Activated CD8-positive, alpha-beta memory T cell treated with anti-CD3 and anti-CD28 coated beads, Interleukin-2, amount 10 ng/mL, durations not matched to agents 7 days and 5 days (primary cell): ENCODE measurements at regions not wholly inside any gene's neighbourhood (a gene's known extent, or its start where the extent isn't known, plus 50 kb on each side); places are given as distances from the start of the nearest gene placed in this dataset.
"Not testable (repeated sequence)": the region's sequence is repeated elsewhere in the genome, so short reads cannot be mapped to it uniquely, and the experiment has no call there.

Experiments
- ATAC-seq: fragments of 150-1000 bp; cut with Tn5 transposase; one replicate; pipeline ENCODE4 v1.10.0; 2021; ENCODE audit warnings: moderate library complexity
- CTCF ChIA-PET: fragments of 350-600 bp; sonication (Branson Sonifier 250); formaldehyde crosslinking; loops from one replicate; lab custom pipeline; 2021; ENCODE audit warnings: antibody characterized with exemption; lab: Charles Lee
- DNase-seq: peaks from one replicate; pipeline ENCODE4 v3.0.0-alpha.2; 2020
- H3K27ac Mint-ChIP-seq: one replicate; pipeline ENCODE4 v1.8.0; 2021; ENCODE audit warnings: mild to moderate bottlenecking, mixed read lengths
- H3K27me3 Mint-ChIP-seq: one replicate; pipeline ENCODE4 v1.8.0; 2021; ENCODE audit warnings: mixed read lengths
- H3K36me3 Mint-ChIP-seq: one replicate; pipeline ENCODE4 v1.8.0; 2021; ENCODE audit warnings: mild to moderate bottlenecking, mixed read lengths
- H3K4me1 Mint-ChIP-seq: one replicate; pipeline ENCODE4 v1.8.0; 2021; ENCODE audit warnings: mixed read lengths
- H3K4me3 Mint-ChIP-seq: one replicate; pipeline ENCODE4 v1.8.0; 2021; ENCODE audit warnings: mild to moderate bottlenecking, moderate library complexity, mixed read lengths
- H3K9me3 Mint-ChIP-seq: one replicate; pipeline ENCODE4 v1.8.0; 2022; ENCODE audit warnings: low read depth, mixed read lengths

GRCh38 chr10:8661886-8662285, 607.4 kb downstream of the GATA3 start:
- H3K4me1 Mint-ChIP-seq: no peaks in the 10 kb centered on the region
- no peaks in the 10 kb centered on the region for H3K9me3 Mint-ChIP-seq
- H3K36me3 Mint-ChIP-seq: no peaks in the 10 kb centered on the region
- CTCF ChIA-PET: no interaction called here
- no peak for DNase-seq
- H3K4me3 Mint-ChIP-seq: no peak overlapping the region
- H3K27ac Mint-ChIP-seq: no peak overlapping the region
- ATAC-seq: no peak
- H3K27me3 Mint-ChIP-seq: peaks cover 11% of the 10 kb centered on the region

- DNase-seq (no peak), ATAC-seq (no peak)
- no peak overlapping the region for H3K27ac Mint-ChIP-seq
- H3K4me1 Mint-ChIP-seq: no peaks in the 10 kb centered on the region
- H3K4me3 Mint-ChIP-seq: no peak overlapping the region
- peaks cover 7% of the 10 kb centered on the region for H3K27me3 Mint-ChIP-seq
- CTCF ChIA-PET: no interaction called here
- H3K36me3 Mint-ChIP-seq: no peaks in the 10 kb centered on the region
- no peaks in the 10 kb centered on the region for H3K9me3 Mint-ChIP-seq
Measured at GRCh38 chr10:8663131-8663530, 608.6 kb downstream of the GATA3 start.

GRCh38 chr10:8665322-8665721, 610.8 kb downstream of the GATA3 start:
- peaks cover 5% of the 10 kb centered on the region for H3K27me3 Mint-ChIP-seq
- CTCF ChIA-PET: no interaction called here
- H3K36me3 Mint-ChIP-seq: no peaks in the 10 kb centered on the region
- no peaks in the 10 kb centered on the region for H3K9me3 Mint-ChIP-seq
- H3K4me3 Mint-ChIP-seq: no peak overlapping the region
- DNase-seq: no peak
- no peaks in the 10 kb centered on the region for H3K4me1 Mint-ChIP-seq
- no peak for ATAC-seq
- no peak overlapping the region for H3K27ac Mint-ChIP-seq

- H3K9me3 Mint-ChIP-seq: no peaks in the 10 kb centered on the region
- DNase-seq: no peak
- H3K4me3 Mint-ChIP-seq: no peak overlapping the region
- H3K27me3 Mint-ChIP-seq: peaks cover 2% of the 10 kb centered on the region
- no peaks in the 10 kb centered on the region for H3K4me1 Mint-ChIP-seq
- ATAC-seq: no peak
- no peaks in the 10 kb centered on the region for H3K36me3 Mint-ChIP-seq
- H3K27ac Mint-ChIP-seq: no peak overlapping the region
- CTCF ChIA-PET: no interaction called here
Measured at GRCh38 chr10:8670461-8670860, 616.0 kb downstream of the GATA3 start.

GRCh38 chr10:8674230-8674629, 619.7 kb downstream of the GATA3 start:
- H3K36me3 Mint-ChIP-seq: no peaks in the 10 kb centered on the region
- H3K4me3 Mint-ChIP-seq: no peak overlapping the region
- H3K9me3 Mint-ChIP-seq: no peaks in the 10 kb centered on the region
- CTCF ChIA-PET: no interaction called here
- H3K27me3 Mint-ChIP-seq: no peaks in the 10 kb centered on the region
- no peak overlapping the region for H3K27ac Mint-ChIP-seq
- H3K4me1 Mint-ChIP-seq: no peaks in the 10 kb centered on the region
- ATAC-seq (no peak), DNase-seq (no peak)

DNA sequence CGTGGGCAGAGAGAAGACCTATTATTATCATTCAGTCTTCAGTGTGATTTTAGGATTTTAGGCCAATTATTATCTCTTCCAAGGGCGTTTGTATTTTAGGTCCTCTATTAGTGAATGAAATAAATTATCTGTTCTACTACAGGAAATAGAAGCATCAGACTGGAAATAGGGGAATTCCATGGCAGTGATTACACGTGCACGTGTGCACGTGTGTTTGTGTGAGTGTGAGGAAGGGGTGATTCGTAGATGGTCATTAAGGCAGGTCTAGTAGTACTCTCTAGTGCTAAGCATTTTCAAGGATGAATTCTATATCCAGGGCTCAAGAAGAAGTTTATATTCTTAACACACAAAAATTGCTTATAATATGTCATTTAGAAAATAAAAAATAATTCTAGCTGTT, 623.2 kb downstream of the GATA3 start:
- Mint-ChIP-seq H3K4me3 (no peak overlapping the region), H3K36me3 (no peaks in the 10 kb centered on the region), H3K27me3 (no peaks in the 10 kb centered on the region), H3K27ac (no peak overlapping the region), H3K4me1 (no peaks in the 10 kb centered on the region), H3K9me3 (no peaks in the 10 kb centered on the region)
- DNase-seq: no peak
- no peak for ATAC-seq
- CTCF ChIA-PET: no interaction called here

GRCh38 chr10:8684916-8685315, 630.4 kb downstream of the GATA3 start:
- CTCF ChIA-PET, ATAC-seq, H3K9me3 Mint-ChIP-seq: not testable (repeated sequence)

DNA sequence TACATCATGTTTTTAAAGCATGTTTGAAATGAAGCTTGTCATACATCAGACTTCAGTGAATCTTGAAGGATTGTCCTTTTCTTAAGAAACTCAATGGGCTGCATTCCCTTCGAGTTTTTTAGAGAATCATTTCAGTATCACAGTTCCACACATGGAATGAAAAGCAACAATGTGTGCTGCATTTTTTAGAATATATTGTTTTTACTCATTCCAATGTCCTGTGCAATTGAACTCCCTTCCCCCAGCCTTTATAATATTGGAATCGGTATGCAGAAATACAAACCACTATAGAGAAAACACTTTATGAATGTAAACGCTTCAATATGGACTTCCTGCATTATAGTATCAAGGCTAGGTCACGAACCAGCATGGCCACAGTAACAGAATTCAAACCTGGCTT, 634.4 kb downstream of the GATA3 start:
- H3K4me3 Mint-ChIP-seq: no peak overlapping the region
- no peaks in the 10 kb centered on the region for H3K4me1 Mint-ChIP-seq
- H3K9me3 Mint-ChIP-seq: no peaks in the 10 kb centered on the region
- H3K36me3 Mint-ChIP-seq: no peaks in the 10 kb centered on the region
- H3K27ac Mint-ChIP-seq: no peak overlapping the region
- no peak for DNase-seq
- no peaks in the 10 kb centered on the region for H3K27me3 Mint-ChIP-seq
- no peak for ATAC-seq
- CTCF ChIA-PET: no interaction called here

More at GRCh38 chr10:8684916-8685315, 630.4 kb downstream of the GATA3 start:
- H3K4me1 Mint-ChIP-seq, H3K27me3 Mint-ChIP-seq, H3K4me3 Mint-ChIP-seq, H3K36me3 Mint-ChIP-seq, H3K27ac Mint-ChIP-seq, DNase-seq: not testable (repeated sequence)

- Mint-ChIP-seq H3K27ac (no peak overlapping the region), H3K4me3 (no peak overlapping the region), H3K4me1 (no peaks in the 10 kb centered on the region), H3K36me3 (no peaks in the 10 kb centered on the region), H3K9me3 (no peaks in the 10 kb centered on the region), H3K27me3 (no peaks in the 10 kb centered on the region)
- ATAC-seq (no peak), DNase-seq (no peak)
- CTCF ChIA-PET: no interaction called here
Measured at GRCh38 chr10:8691498-8692017, 637.1 kb downstream of the GATA3 start.

GRCh38 chr10:8693635-8694034, 639.1 kb downstream of the GATA3 start:
- CTCF ChIA-PET, H3K9me3 Mint-ChIP-seq, H3K4me3 Mint-ChIP-seq, H3K27ac Mint-ChIP-seq, H3K27me3 Mint-ChIP-seq, DNase-seq, H3K36me3 Mint-ChIP-seq, H3K4me1 Mint-ChIP-seq, ATAC-seq: not testable (repeated sequence)

GRCh38 chr10:8696746-8697145, 642.3 kb downstream of the GATA3 start:
- no peak overlapping the region for H3K27ac Mint-ChIP-seq
- DNase-seq (no peak), ATAC-seq (no peak)
- H3K27me3 Mint-ChIP-seq: no peaks in the 10 kb centered on the region
- H3K9me3 Mint-ChIP-seq: no peaks in the 10 kb centered on the region
- no peaks in the 10 kb centered on the region for H3K36me3 Mint-ChIP-seq
- CTCF ChIA-PET: no interaction called here
- H3K4me3 Mint-ChIP-seq: no peak overlapping the region
- no peaks in the 10 kb centered on the region for H3K4me1 Mint-ChIP-seq

DNA sequence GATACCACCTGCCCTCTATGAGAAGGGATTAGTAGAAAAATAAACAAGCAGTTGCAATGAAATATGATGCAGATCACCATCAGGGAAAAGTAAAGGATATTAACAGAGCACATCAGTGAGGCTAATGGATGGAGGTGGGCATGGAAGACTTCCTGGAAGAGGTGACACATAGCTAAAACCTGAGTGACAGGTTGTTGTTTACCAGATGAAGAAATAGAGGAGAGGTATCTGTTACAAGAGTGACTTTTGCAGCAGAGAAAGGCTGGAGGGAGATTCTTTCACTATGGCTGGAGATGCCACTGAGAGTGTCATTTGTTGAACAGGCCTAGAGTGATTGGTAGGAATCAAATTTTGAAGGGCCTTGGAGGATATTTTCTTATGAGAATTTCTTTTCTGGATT, 646.2 kb downstream of the GATA3 start:
- CTCF ChIA-PET: no interaction called here

DNA sequence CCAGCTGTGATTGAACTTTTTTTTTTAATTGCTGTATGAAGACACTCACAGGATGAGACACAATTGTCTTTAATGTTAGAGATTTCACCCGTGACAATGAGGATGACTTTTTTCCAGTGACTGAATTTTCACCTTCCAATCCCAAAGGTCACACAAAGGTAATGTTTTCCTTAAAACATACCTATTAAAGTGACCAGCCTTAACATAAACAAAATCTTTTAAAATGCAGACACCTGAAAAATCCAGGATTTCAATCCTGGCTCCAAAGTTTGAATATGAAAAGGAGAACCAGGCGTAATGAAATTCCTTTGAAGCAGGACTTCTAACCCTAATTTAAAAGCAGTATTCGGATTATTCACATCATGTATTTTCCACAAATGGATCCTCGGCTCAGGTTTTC, 647.7 kb downstream of the GATA3 start:
- DNase-seq: no peak
- Mint-ChIP-seq H3K4me1 (no peaks in the 10 kb centered on the region), H3K36me3 (no peaks in the 10 kb centered on the region), H3K27me3 (peaks cover 6% of the 10 kb centered on the region), H3K9me3 (no peaks in the 10 kb centered on the region), H3K4me3 (no peak overlapping the region), H3K27ac (no peak overlapping the region)
- ATAC-seq: no peak
- CTCF ChIA-PET: no interaction called here

More for the DNA sequence above, 646.2 kb downstream of the GATA3 start:
- no peak overlapping the region for H3K27ac Mint-ChIP-seq
- no peak for ATAC-seq
- no peak for DNase-seq
- no peaks in the 10 kb centered on the region for H3K36me3 Mint-ChIP-seq
- H3K4me3 Mint-ChIP-seq: no peak overlapping the region
- H3K9me3 Mint-ChIP-seq: no peaks in the 10 kb centered on the region
- peaks cover 4% of the 10 kb centered on the region for H3K27me3 Mint-ChIP-seq
- no peaks in the 10 kb centered on the region for H3K4me1 Mint-ChIP-seq

DNA sequence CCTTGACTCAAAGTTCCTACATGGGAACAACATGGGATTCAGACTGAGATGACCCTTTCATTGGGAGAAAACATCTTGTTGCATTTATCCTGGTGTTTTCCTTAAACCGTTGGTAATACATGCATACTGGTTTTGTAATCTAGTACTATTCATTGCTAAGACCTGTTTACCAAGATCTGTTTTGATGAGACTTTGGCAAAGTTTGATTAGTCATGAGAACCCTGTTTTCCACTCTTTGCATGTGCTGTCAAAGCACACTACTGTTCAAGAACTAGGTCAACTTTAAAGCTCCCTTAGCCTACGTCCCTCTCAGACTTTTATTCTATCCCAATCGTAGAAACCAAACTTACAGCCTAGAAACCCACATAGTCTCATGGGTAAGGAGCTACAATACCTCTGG, 650.9 kb downstream of the GATA3 start:
- H3K27me3 Mint-ChIP-seq: peaks cover 10% of the 10 kb centered on the region
- no peaks in the 10 kb centered on the region for H3K36me3 Mint-ChIP-seq
- ATAC-seq (no peak), DNase-seq (no peak)
- H3K4me1 Mint-ChIP-seq: no peaks in the 10 kb centered on the region
- CTCF ChIA-PET: no interaction called here
- no peak overlapping the region for H3K4me3 Mint-ChIP-seq
- no peaks in the 10 kb centered on the region for H3K9me3 Mint-ChIP-seq
- no peak overlapping the region for H3K27ac Mint-ChIP-seq

- Mint-ChIP-seq H3K36me3 (no peaks in the 10 kb centered on the region), H3K27ac (no peak overlapping the region), H3K27me3 (peaks cover 2% of the 10 kb centered on the region), H3K9me3 (no peaks in the 10 kb centered on the region), H3K4me1 (no peaks in the 10 kb centered on the region), H3K4me3 (no peak overlapping the region)
- CTCF ChIA-PET: no interaction called here
- DNase-seq (no peak), ATAC-seq (no peak)
Measured at GRCh38 chr10:8712656-8713055, 658.2 kb downstream of the GATA3 start.
